ENCODE measurements at regions not wholly inside any gene's neighbourhood (a gene's known extent, or its start where the extent isn't known, plus 50 kb on each side); places are given as distances from the start of the nearest gene placed in this dataset.
"Not testable (repeated sequence)": the region's sequence is repeated elsewhere in the genome, so short reads cannot be mapped to it uniquely, and the experiment has no call there.

GRCh38 chr3:157857440-157857839 lies 248.8 kb downstream of the SHOX2 start:
- DNase-seq (ENCODE audit: low spot score) = no peak

GRCh38 chr3:157856078-157856939 lies 249.9 kb downstream of the SHOX2 start:
- DNase-seq (ENCODE audit: low spot score) = no peak

- DNase-seq (ENCODE audit: low spot score) = not testable (repeated sequence)
Measured at GRCh38 chr3:157845839-157846238, 260.4 kb downstream of the SHOX2 start.

- DNase-seq (ENCODE audit: low spot score) = no peak
Measured at GRCh38 chr3:157844800-157845565, 261.2 kb downstream of the SHOX2 start.

- DNase-seq (ENCODE audit: low spot score) = no peak
Measured at GRCh38 chr3:157844216-157844615, 262.0 kb downstream of the SHOX2 start.

- DNase-seq (ENCODE audit: low spot score) = no peak
Measured at GRCh38 chr3:157841029-157841428, 265.2 kb downstream of the SHOX2 start.

- no peak for DNase-seq (ENCODE audit: low spot score)
Measured at GRCh38 chr3:157840564-157840963, 265.7 kb downstream of the SHOX2 start.

GRCh38 chr3:157838457-157838856 lies 267.8 kb downstream of the SHOX2 start:
- DNase-seq (ENCODE audit: low spot score) = no peak

GRCh38 chr3:157837336-157837735 lies 268.9 kb downstream of the SHOX2 start:
- DNase-seq (ENCODE audit: low spot score) = no peak

- no peak for DNase-seq (ENCODE audit: low spot score)
Measured at GRCh38 chr3:157836022-157836421, 270.2 kb downstream of the SHOX2 start.

GRCh38 chr3:157832588-157832987 lies 273.6 kb downstream of the SHOX2 start:
- no peak for DNase-seq (ENCODE audit: low spot score)

GRCh38 chr3:157830556-157831236 lies 275.5 kb downstream of the SHOX2 start:
- no peak for DNase-seq (ENCODE audit: low spot score)

GRCh38 chr3:157829786-157830185 lies 276.4 kb downstream of the SHOX2 start:
- DNase-seq (ENCODE audit: low spot score) = no peak

- DNase-seq (ENCODE audit: low spot score) = no peak
Measured at GRCh38 chr3:157824281-157824680, 281.9 kb downstream of the SHOX2 start.

- no peak for DNase-seq (ENCODE audit: low spot score)
Measured at GRCh38 chr3:157823050-157823449, 283.2 kb downstream of the SHOX2 start.

- DNase-seq (ENCODE audit: low spot score) = no peak
Measured at GRCh38 chr3:157820157-157820517, 286.1 kb downstream of the SHOX2 start.

- DNase-seq (ENCODE audit: low spot score) = no peak
Measured at GRCh38 chr3:157819270-157820156, 286.7 kb downstream of the SHOX2 start.

- no peak for DNase-seq (ENCODE audit: low spot score)
Measured at GRCh38 chr3:157816896-157817295, 289.3 kb downstream of the SHOX2 start.

GRCh38 chr3:157816296-157816695 lies 289.9 kb downstream of the SHOX2 start:
- no peak for DNase-seq (ENCODE audit: low spot score)

- DNase-seq (ENCODE audit: low spot score) = no peak
Measured at GRCh38 chr3:157815739-157816138, 290.5 kb downstream of the SHOX2 start.

- no peak for DNase-seq (ENCODE audit: low spot score)
Measured at GRCh38 chr3:157810924-157811718, 295.1 kb downstream of the SHOX2 start.
